ENCODE measurements at regions not wholly inside any gene's neighbourhood (a gene's known extent, or its start where the extent isn't known, plus 50 kb on each side); places are given as distances from the start of the nearest gene placed in this dataset.

GRCh38 chr15:70341566-70341965 is 243.8 kb upstream of the TLE3 start:
- TF ChIP-seq RCOR1 (conservative IDR thresholded peaks at IDR 0.05; ENCODE audit: low read depth, low read length) (no peak), ZNF24 (IDR thresholded peaks at IDR 0.05) (no peak), USF2 (IDR thresholded peaks at IDR 0.05; ENCODE audit: borderline replicate concordance, low read depth, low read length) (no peak), CTCF (IDR thresholded peaks at IDR 0.05 in 2 of 3, conservative IDR thresholded peaks at IDR 0.05 in 1 of 3; ENCODE audit: control insufficient read depth in 2 of 3, extremely low read depth in 1 of 3, insufficient read depth in 1 of 3, low read depth in 3 of 3, low read length in 3 of 3) (no peak), SMC3 (IDR thresholded peaks at IDR 0.05; ENCODE audit: borderline replicate concordance, low read length) (no peak), BRCA1 (IDR thresholded peaks at IDR 0.05; ENCODE audit: low read depth, low read length) (no peak), SUPT20H (IDR thresholded peaks at IDR 0.05; ENCODE audit: borderline replicate concordance, control insufficient read depth, low read depth, low read length) (no peak), POLR2A (IDR thresholded peaks at IDR 0.05; ENCODE audit: low read depth, low read length) (no peak), EZH2 (IDR thresholded peaks at IDR 0.05; ENCODE audit: borderline replicate concordance, control insufficient read depth, low read depth, low read length) (no peak), CEBPB (IDR thresholded peaks at IDR 0.05; ENCODE audit: borderline replicate concordance in 1 of 2, low read depth in 2 of 2, low read length in 2 of 2) (no peak), USF1 (IDR thresholded peaks at IDR 0.05; ENCODE audit: borderline replicate concordance, extremely low read length, insufficient read depth, low read depth, low read length) (no peak)
